Panc1 (cell line): ENCODE measurements at regions not wholly inside any gene's neighbourhood (a gene's known extent, or its start where the extent isn't known, plus 50 kb on each side); places are given as distances from the start of the nearest gene placed in this dataset.

Experiments used
- ATAC-seq: fragments of 200-7000 bp; cut with Tn5 transposase; 2 replicates; pipeline ENCODE4 v1.9.1; 2020; ENCODE audit warnings: mild to moderate bottlenecking, moderate library complexity
- BruUV-seq: library from RNA; stranded (reverse); fragments of 400-500 nt; replicated peaks from 2 replicates; lab custom pipeline; 2021; lab: Mats Ljungman, UMichigan
- CTCF ChIA-PET: fragments of 300-600 bp; sonication (Branson Sonifier 250); formaldehyde crosslinking; loops from one replicate; lab custom pipeline; 2022; ENCODE audit warnings: antibody characterized with exemption; lab: Charles Lee
- POLR2A ChIA-PET: fragments of 300-600 bp; sonication (Branson Sonifier 250); formaldehyde crosslinking; loops from one replicate; lab custom pipeline; 2022; ENCODE audit warnings: antibody characterized with exemption; lab: Charles Lee
- DNase-seq: peaks from one replicate; pipeline ENCODE4 v3.0.0-alpha.2; 2010; ENCODE audit warnings: low read depth, low spot score
- H3K27ac ChIP-seq: 2 replicates; pipeline ENCODE4 v1.5.1; 2011; ENCODE audit warnings: mild to moderate bottlenecking, low read length, inconsistent platforms
- H3K27me3 ChIP-seq: fragments of 200-500 bp; sonication (Bioruptor generic); 2 replicates; pipeline ENCODE4 v1.6.0; 2014; ENCODE audit warnings: low read length, inconsistent platforms; ENCODE audit not compliant: control insufficient read depth, insufficient read depth
- H3K36me3 ChIP-seq: fragments of 200-500 bp; sonication (Bioruptor generic); 2 replicates; pipeline ENCODE4 v1.5.1; 2014; ENCODE audit warnings: inconsistent platforms, mild to moderate bottlenecking, low read length, moderate library complexity; ENCODE audit not compliant: control insufficient read depth, insufficient read depth
- H3K4me1 ChIP-seq: 2 replicates; pipeline ENCODE4 v1.5.1; 2011; ENCODE audit warnings: inconsistent platforms, mild to moderate bottlenecking, low read length, moderate library complexity; ENCODE audit not compliant: control insufficient read depth, insufficient read depth
- H3K4me3 ChIP-seq, 2 experiments: 2 replicates each; pipeline ENCODE4 v1.5.1; 2011 to 2012; ENCODE audit warnings: low read depth in 2 of 2, low read length in 2 of 2, mild to moderate bottlenecking in 2 of 2, inconsistent platforms in 1 of 2, moderate library complexity in 1 of 2
- H3K9me3 ChIP-seq: fragments of 200-500 bp; sonication (Bioruptor generic); 2 replicates; pipeline ENCODE4 v1.5.1; 2014; ENCODE audit warnings: low read depth, mild to moderate bottlenecking, inconsistent platforms, low read length, moderate library complexity; ENCODE audit not compliant: control insufficient read depth, insufficient read depth
- CTCF ChIP-seq: fragments of 450-650 bp; IDR thresholded peaks from 2 replicates; pipeline ENCODE4 v1.5.1; 2017; ENCODE audit warnings: mild to moderate bottlenecking
- POLR2AphosphoS5 ChIP-seq: IDR thresholded peaks from 2 replicates; pipeline ENCODE4 v1.6.1; 2012; ENCODE audit warnings: mild to moderate bottlenecking, low read depth, low read length, moderate library complexity
- REST ChIP-seq, 2 experiments: IDR thresholded peaks; 2 replicates each; pipeline ENCODE4 v1.6.1; 2011 to 2012; ENCODE audit warnings: low read depth in 2 of 2, control low read depth in 1 of 2, low read length in 1 of 2, mild to moderate bottlenecking in 1 of 2, moderate library complexity in 1 of 2; ENCODE audit not compliant: insufficient read depth in 1 of 2
- SIN3A ChIP-seq: IDR thresholded peaks from 2 replicates; pipeline ENCODE4 v1.6.1; 2012; ENCODE audit warnings: low read depth, mild to moderate bottlenecking, low read length, moderate library complexity, borderline replicate concordance; ENCODE audit not compliant: insufficient read depth
- TCF7L2 ChIP-seq: IDR thresholded peaks from 2 replicates; pipeline ENCODE4 v1.6.1; 2011; ENCODE audit warnings: mild to moderate bottlenecking, low read depth, low read length, inconsistent platforms
- in situ Hi-C: cut with HindIII; loops from 2 replicates; pipeline ENCODE4 v1.10.0; 2016; ENCODE audit warnings: low sequenced_read_pairs, low pct_unique_long_range_greater_than_20kb
- intact Hi-C: fragments of 100-400 bp; cut with micrococcal nuclease; formaldehyde crosslinking; loops from one replicate; pipeline ENCODE4 v1.10.0; 2022; ENCODE audit not compliant: unreplicated experiment

- CTCF ChIA-PET = no interaction called here
- in situ Hi-C loops = no loop called here
- intact Hi-C loops = no loop called here
- Histone ChIP-seq H3K4me3 (no peak overlapping the region), H3K27me3 (no peaks in the 10 kb centered on the region), H3K4me1 (no peaks in the 10 kb centered on the region), H3K36me3 (no peaks in the 10 kb centered on the region), H3K27ac (no peak overlapping the region), H3K9me3 (no peaks in the 10 kb centered on the region)
- ATAC-seq (no peak), DNase-seq (no peak)
- TF ChIP-seq SIN3A = no peak
- no peak for TF ChIP-seq REST (IDR thresholded peaks at IDR 0.05; ENCODE audit: insufficient read depth in 1 of 2, low read depth in 2 of 2, low read length in 1 of 2)
- no peak for TF ChIP-seq CTCF
- TF ChIP-seq POLR2AphosphoS5 = no peak
- BruUV-seq = no TSS peak
- POLR2A ChIA-PET = no interaction called here
Measured at GRCh38 chr14:30160608-30161007, 233.0 kb upstream of the PRKD1 start.

GRCh38 chr14:30162066-30162465, 234.4 kb upstream of the PRKD1 start:
- POLR2A ChIA-PET = no interaction called here
- intact Hi-C loops = no loop called here
- H3K27me3 ChIP-seq = no peaks in the 10 kb centered on the region
- no peak overlapping the region for H3K27ac ChIP-seq
- TF ChIP-seq TCF7L2 = no peak
- no peak for TF ChIP-seq REST (IDR thresholded peaks at IDR 0.05; ENCODE audit: insufficient read depth in 1 of 2, low read depth in 2 of 2, low read length in 1 of 2)
- no peak for TF ChIP-seq CTCF
- no peak for TF ChIP-seq SIN3A
- no peak for TF ChIP-seq POLR2AphosphoS5
- H3K9me3 ChIP-seq = no peaks in the 10 kb centered on the region
- no peaks in the 10 kb centered on the region for H3K36me3 ChIP-seq
- in situ Hi-C loops = no loop called here
- DNase-seq (no peak), ATAC-seq (no peak)
- no peak overlapping the region for H3K4me3 ChIP-seq
- H3K4me1 ChIP-seq = no peaks in the 10 kb centered on the region
- no TSS peak for BruUV-seq
- CTCF ChIA-PET = no interaction called here
